Tibial nerve (tissue), 3 donors: ENCODE measurements at regions not wholly inside any gene's neighbourhood (a gene's known extent, or its start where the extent isn't known, plus 50 kb on each side); places are given as distances from the start of the nearest gene placed in this dataset.

Source experiments
- CTCF ChIP-seq, 5 experiments: fragments of 200-600 bp in 3 of 5; fragments of 450-650 bp in 2 of 5; sonication (generic) in 3 of 5; IDR thresholded peaks; one replicate each; pipeline ENCODE4 v1.5.1; 2016 to 2019; ENCODE audit warnings: antibody characterized with exemption in 5 of 5, mild to moderate bottlenecking in 3 of 5, moderate library complexity in 2 of 5
- POLR2A ChIP-seq, 2 donors: fragments of 450-650 bp; IDR thresholded peaks; one replicate each; pipeline ENCODE4 v1.6.1; 2017; ENCODE audit warnings: antibody characterized with exemption in 2 of 2, mild to moderate bottlenecking in 2 of 2, moderate library complexity in 2 of 2

DNA sequence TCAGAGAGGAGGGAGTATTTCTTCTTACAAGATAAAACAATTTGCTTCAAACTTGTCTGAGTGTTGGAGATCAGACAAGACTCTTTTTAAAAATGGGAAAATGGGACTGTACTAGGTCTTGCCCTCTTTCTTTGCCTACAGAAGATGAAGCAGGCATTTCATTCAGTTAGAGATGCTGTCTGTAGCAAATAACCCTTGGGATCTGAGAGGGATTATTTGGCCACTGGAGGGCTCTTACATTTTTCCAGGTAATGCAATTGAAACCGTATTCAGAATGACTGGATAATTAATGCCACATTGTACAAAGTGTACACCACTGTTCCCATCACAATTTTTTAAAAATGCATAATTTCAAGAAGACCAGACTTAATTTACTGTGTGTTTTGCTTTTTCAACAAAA is 258.5 kb upstream of the KIRREL3 start:
- TF ChIP-seq CTCF (IDR thresholded peaks at IDR 0.05), result no peak
- no peak for TF ChIP-seq POLR2A (IDR thresholded peaks at IDR 0.05)
